SK-N-SH treated with all-trans-retinoic acid at 6 μM for 48 hours (cell line): ENCODE measurements at regions not wholly inside any gene's neighbourhood (a gene's known extent, or its start where the extent isn't known, plus 50 kb on each side); places are given as distances from the start of the nearest gene placed in this dataset.

ENCODE experiments used
- ARNTL ChIP-seq: fragments of 450-650 bp; formaldehyde crosslinking; IDR thresholded peaks from 2 replicates; pipeline ENCODE4 v1.5.0; 2020; ENCODE audit warnings: low read depth, mild to moderate bottlenecking, moderate library complexity, borderline replicate concordance
- BACH2 ChIP-seq: fragments of 250-450 bp; sonication (Bioruptor Pico); IDR thresholded peaks from 2 replicates; pipeline ENCODE4 v1.9.0; 2021; ENCODE audit warnings: mild to moderate bottlenecking, borderline replicate concordance
- CREB5 ChIP-seq: fragments of 250-450 bp; sonication (Bioruptor Pico); IDR thresholded peaks from 2 replicates; pipeline ENCODE4 v1.5.1; 2020; ENCODE audit warnings: low read depth, mild to moderate bottlenecking, moderate library complexity
- CSDC2 ChIP-seq: fragments of 250-450 bp; sonication (Bioruptor Pico); IDR thresholded peaks from 2 replicates; pipeline ENCODE4 v1.5.0; 2020; ENCODE audit warnings: mild to moderate bottlenecking, moderate library complexity
- CSRNP3 ChIP-seq: fragments of 250-450 bp; sonication (Bioruptor Pico); IDR thresholded peaks from 2 replicates; pipeline ENCODE4 v1.5.1; 2021; ENCODE audit warnings: mild to moderate bottlenecking, moderate library complexity
- ISL1 ChIP-seq: fragments of 250-450 bp; sonication (Bioruptor Pico); IDR thresholded peaks from 2 replicates; pipeline ENCODE4 v2.1.2; 2022; ENCODE audit warnings: mild to moderate bottlenecking, moderate library complexity
- PATZ1 ChIP-seq: fragments of 250-450 bp; sonication (Bioruptor Pico); IDR thresholded peaks from 2 replicates; pipeline ENCODE4 v1.8.0; 2020; ENCODE audit warnings: mild to moderate bottlenecking, moderate library complexity, borderline replicate concordance
- RARB ChIP-seq: fragments of 250-450 bp; sonication (Bioruptor Pico); IDR thresholded peaks from 2 replicates; pipeline ENCODE4 v1.8.0; 2021; ENCODE audit warnings: mild to moderate bottlenecking, moderate library complexity
- TCF4 ChIP-seq: fragments of 250-450 bp; sonication (Bioruptor Pico); IDR thresholded peaks from 2 replicates; pipeline ENCODE4 v1.8.0; 2021; ENCODE audit warnings: mild to moderate bottlenecking, moderate library complexity, borderline replicate concordance
- TOX ChIP-seq: fragments of 250-450 bp; sonication (Bioruptor Pico); IDR thresholded peaks from 2 replicates; pipeline ENCODE4 v1.8.0; 2021; ENCODE audit warnings: mild to moderate bottlenecking, moderate library complexity, borderline replicate concordance
- ZC3H10 ChIP-seq: fragments of 250-450 bp; sonication (Bioruptor Pico); IDR thresholded peaks from 2 replicates; pipeline ENCODE4 v1.5.1; 2021; ENCODE audit warnings: mild to moderate bottlenecking, moderate library complexity
- ZFP3 ChIP-seq: fragments of 250-450 bp; sonication (Bioruptor Pico); IDR thresholded peaks from 2 replicates; pipeline ENCODE4 v1.5.0; 2020; ENCODE audit warnings: mild to moderate bottlenecking, moderate library complexity
- ZNF8 ChIP-seq: fragments of 450-650 bp; formaldehyde crosslinking; IDR thresholded peaks from 2 replicates; pipeline ENCODE4 v1.5.0; 2020; ENCODE audit warnings: mild to moderate bottlenecking, moderate library complexity

GRCh38 chrX:122591546-122591945, 592.5 kb upstream of the GRIA3 start:
- TF ChIP-seq RARB: no peak
- TF ChIP-seq ARNTL: no peak
- TF ChIP-seq CSDC2 (CRISPR knock-in tag): no peak
- TF ChIP-seq CREB5: no peak
- no peak for TF ChIP-seq TOX (CRISPR knock-in tag)
- no peak for TF ChIP-seq TCF4 (CRISPR knock-in tag)
- TF ChIP-seq BACH2 (CRISPR knock-in tag): no peak
- TF ChIP-seq ZNF8: no peak
- TF ChIP-seq ISL1: no peak
- TF ChIP-seq PATZ1 (CRISPR knock-in tag): no peak
- TF ChIP-seq CSRNP3: no peak
- TF ChIP-seq ZFP3 (CRISPR knock-in tag): no peak
- TF ChIP-seq ZC3H10 (CRISPR knock-in tag): no peak
